HFF-Myc (cell line): ENCODE measurements at regions not wholly inside any gene's neighbourhood (a gene's known extent, or its start where the extent isn't known, plus 50 kb on each side); places are given as distances from the start of the nearest gene placed in this dataset.

ENCODE experiments used
- DNase-seq: peaks from one replicate; pipeline ENCODE4 v3.0.0-alpha.2; 2011; ENCODE audit warnings: low read depth; ENCODE audit errors: extremely low read depth
- H3K4me3 ChIP-seq: replicated peaks from 2 replicates; pipeline ENCODE4 v1.5.1; 2011; ENCODE audit warnings: low read depth, mild to moderate bottlenecking, control low read depth, low read length
- TF ChIP-seq, protein P1 (sequence below): IDR thresholded peaks from 2 replicates; pipeline ENCODE4 v1.5.1; 2012; ENCODE audit warnings: mild to moderate bottlenecking, low read depth, low read length, control low read depth; ENCODE audit errors: missing control alignments

DNA sequence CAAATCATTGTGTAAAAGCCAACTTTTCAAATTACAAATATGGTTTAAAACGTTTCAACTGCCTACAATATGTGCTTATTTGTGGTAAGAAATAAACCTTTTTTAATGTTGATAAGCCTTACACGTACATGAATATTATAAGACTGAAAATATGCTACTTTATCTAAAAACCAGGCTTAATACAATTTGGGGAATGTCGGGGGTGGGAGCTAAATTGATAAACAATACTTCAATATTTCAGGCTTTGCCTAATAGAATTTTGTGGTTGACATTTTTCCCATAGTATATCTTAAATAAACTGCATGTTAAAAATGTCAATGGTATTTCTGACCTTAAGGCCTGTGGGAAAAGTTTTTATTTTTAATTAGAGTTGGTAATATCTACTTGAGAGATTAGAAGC, 69.8 kb upstream of the SLIT2 start:
- no peak for DNase-seq
- TF ChIP-seq, protein P1, sequence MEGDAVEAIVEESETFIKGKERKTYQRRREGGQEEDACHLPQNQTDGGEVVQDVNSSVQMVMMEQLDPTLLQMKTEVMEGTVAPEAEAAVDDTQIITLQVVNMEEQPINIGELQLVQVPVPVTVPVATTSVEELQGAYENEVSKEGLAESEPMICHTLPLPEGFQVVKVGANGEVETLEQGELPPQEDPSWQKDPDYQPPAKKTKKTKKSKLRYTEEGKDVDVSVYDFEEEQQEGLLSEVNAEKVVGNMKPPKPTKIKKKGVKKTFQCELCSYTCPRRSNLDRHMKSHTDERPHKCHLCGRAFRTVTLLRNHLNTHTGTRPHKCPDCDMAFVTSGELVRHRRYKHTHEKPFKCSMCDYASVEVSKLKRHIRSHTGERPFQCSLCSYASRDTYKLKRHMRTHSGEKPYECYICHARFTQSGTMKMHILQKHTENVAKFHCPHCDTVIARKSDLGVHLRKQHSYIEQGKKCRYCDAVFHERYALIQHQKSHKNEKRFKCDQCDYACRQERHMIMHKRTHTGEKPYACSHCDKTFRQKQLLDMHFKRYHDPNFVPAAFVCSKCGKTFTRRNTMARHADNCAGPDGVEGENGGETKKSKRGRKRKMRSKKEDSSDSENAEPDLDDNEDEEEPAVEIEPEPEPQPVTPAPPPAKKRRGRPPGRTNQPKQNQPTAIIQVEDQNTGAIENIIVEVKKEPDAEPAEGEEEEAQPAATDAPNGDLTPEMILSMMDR = no peak
- no peak overlapping the region for H3K4me3 ChIP-seq

DNA sequence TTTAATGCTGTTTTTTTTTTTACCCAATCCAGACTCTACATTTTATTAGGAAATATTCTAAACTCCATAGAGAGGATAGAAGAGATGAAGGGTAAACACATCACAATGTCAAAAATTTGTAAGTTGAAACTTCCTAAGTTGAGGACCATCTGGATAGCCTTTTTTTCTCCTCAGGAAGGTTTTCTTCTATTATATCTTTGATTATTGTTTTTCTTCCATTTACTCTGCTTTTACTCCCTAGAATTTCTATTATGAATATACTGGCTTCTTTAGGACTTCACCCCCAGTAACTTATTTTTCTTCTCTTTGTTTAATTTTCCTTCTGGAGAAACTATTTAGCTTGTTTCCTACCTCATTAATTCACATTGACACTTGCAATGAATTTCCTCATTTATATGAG, 71.2 kb upstream of the SLIT2 start:
- TF ChIP-seq, protein P1 = no peak
- no peak for DNase-seq
- no peak overlapping the region for H3K4me3 ChIP-seq

DNA sequence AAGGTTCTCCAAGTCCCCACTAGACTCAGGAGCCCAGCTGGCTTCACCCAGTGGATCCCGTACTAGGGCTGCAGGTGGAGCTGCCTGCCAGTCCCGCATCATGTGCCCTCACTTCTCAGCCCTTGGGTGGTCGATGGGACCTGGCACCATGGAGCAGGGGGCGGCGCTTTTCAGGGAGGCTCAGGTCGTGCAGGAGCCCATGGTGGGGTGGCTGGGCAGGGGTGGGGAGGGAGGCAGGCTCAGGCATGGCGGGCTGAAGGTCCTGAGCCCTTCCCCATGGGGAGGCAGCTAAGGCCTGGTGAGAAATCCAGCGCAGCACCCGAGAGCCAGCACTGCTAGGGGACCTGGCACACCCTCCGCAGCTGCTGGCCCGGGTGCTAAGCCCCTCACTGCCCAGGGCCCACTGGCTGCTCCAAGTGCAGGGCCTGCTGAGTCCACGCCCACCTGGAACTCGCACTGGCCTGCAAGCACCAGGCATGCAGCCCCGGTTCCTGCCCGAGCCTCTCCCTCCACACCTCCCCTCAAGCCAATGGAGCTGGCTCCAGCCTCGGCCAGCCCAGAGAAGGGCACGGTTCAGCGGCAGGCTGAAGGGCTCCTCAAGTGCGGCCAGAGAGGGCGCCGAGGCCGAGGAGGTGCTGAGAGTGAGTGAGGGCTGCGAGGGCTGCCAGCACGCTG, 72.7 kb upstream of the SLIT2 start:
- no peak overlapping the region for H3K4me3 ChIP-seq
- TF ChIP-seq, protein P1 = no peak
- no peak for DNase-seq

DNA sequence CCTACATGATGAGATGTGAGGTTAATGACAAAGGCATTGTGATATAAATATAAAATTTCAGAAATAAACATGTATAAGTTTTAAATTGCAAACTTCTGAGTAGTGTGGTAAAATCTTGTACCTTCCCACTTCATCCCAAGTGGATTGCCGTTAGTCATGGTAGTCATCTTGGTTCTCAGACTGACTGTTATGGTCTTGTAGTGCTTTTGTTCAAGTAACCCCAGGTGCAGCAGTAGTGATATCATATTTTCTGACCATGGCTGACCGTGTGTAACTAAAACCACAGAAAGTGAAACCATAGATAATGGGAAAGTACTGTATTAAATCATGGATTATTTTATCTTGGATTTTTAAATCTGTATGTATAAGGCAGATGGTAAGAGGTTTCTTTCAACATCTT, 74.8 kb upstream of the SLIT2 start:
- DNase-seq = no peak
- TF ChIP-seq, protein P1 = no peak
- H3K4me3 ChIP-seq = no peak overlapping the region

DNA sequence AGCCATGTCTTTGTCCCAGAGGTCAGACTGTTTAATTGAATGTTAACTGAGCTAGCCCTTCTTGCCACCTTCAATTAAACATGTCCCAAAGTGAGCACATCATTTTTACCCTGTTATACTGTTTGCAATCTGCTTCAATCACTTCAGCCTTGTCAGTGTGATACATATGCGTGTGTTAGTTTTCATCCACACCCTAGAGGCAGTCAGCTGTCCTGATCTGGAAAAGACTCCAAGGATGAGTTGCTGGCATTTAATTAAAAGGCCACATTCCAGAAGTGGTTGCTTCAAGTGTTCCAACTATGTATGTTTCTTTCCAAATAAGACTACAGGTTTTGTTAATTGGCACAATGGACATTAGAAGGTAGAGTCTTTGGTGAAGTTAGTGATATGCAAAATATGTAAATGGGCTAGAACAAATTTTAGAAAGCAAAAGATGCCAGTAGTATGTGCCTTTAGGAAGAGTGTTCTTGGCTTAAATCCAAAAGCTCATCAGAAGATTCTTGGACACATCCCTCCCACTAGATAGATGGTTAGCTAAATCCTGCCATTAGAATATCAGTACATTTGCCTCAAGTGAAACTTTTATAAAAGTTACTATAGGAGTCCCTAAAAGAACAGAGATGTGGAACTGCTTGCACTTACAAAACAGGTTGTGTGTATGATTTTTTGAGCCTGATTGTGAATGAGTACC, 79.5 kb upstream of the SLIT2 start:
- H3K4me3 ChIP-seq = no peak overlapping the region
- DNase-seq = no peak
- TF ChIP-seq, protein P1 = no peak

DNA sequence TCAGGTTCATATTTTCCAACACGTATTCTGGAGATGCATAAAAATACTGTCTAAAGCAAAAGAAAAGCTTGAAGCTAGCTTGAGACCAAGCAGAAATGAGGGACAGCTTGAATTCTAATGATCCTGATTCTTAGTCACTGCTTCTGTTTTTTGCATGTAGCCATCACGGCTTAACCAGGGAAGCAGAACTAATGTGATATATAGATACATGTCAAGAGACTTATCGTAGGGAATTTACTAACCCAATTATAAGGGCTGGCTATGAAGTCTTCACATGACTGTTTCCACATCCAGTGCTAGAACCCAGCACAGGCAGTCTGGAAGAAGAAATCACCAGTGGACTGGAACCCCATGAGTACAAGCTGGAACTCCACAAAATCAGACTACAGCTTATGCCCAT, 85.2 kb upstream of the SLIT2 start:
- no peak for DNase-seq
- no peak overlapping the region for H3K4me3 ChIP-seq
- TF ChIP-seq, protein P1 = no peak
